ENCODE measurements at regions not wholly inside any gene's neighbourhood (a gene's known extent, or its start where the extent isn't known, plus 50 kb on each side); places are given as distances from the start of the nearest gene placed in this dataset.

- no peak overlapping the region for H3K27ac ChIP-seq (ENCODE audit: low read depth, low read length)
- POLR2A ChIA-PET = no interaction called here
- intact Hi-C loops (cut with micrococcal nuclease) = no loop called here
Observed at GRCh38 chr3:21942328-21942727, 191.3 kb upstream of the ZNF385D start.

More at GRCh38 chr3:21942328-21942727, 191.3 kb upstream of the ZNF385D start:
- RAD21 ChIA-PET (ENCODE audit: low non-redundant PET in 1 of 2, low total read pairs in 2 of 2, uncharacterized antibody in 2 of 2, unreplicated experiment in 2 of 2) = no interaction called here
- no peaks in the 10 kb centered on the region for H3K27me3 ChIP-seq (ENCODE audit: insufficient read depth, low read length)
- no peak overlapping the region for H3K4me2 ChIP-seq (ENCODE audit: low read length)
- H3K9ac ChIP-seq (ENCODE audit: low read length) = no peak overlapping the region
- CTCF ChIA-PET = no interaction called here
- no TSS peak for BruUV-seq (replicated peaks)
- no peaks in the 10 kb centered on the region for H3K36me3 ChIP-seq (ENCODE audit: control insufficient read depth in 1 of 2, insufficient read depth in 2 of 2, low read length in 2 of 2)
- DNase-seq (ENCODE audit: low read depth, low spot score) (no peak), ATAC-seq (no peak)
- H3K4me3 ChIP-seq (replicated peaks in 1 of 2; ENCODE audit: low read depth in 1 of 2, low read length in 2 of 2) = no peak overlapping the region
- H3K9me3 ChIP-seq (ENCODE audit: control insufficient read depth in 1 of 2, insufficient read depth in 1 of 2, low read depth in 1 of 2, low read length in 2 of 2) = peaks cover 9 to 17% of the 10 kb centered on the region in 2 experiments; a peak in 2 of 4 replicates
- TF ChIP-seq CTCF (IDR thresholded peaks at IDR 0.05 in 2 of 3, conservative IDR thresholded peaks at IDR 0.05 in 1 of 3; ENCODE audit: borderline replicate concordance in 1 of 3, insufficient read depth in 1 of 3, low read depth in 2 of 3, low read length in 2 of 3) (no peak), MAX (IDR thresholded peaks at IDR 0.05) (no peak), SP1 (IDR thresholded peaks at IDR 0.05; ENCODE audit: low read depth) (no peak), EZH2 (IDR thresholded peaks at IDR 0.05) (no peak), ZNF274 (IDR thresholded peaks at IDR 0.05; ENCODE audit: low read depth, low read length) (no peak), REST (IDR thresholded peaks at IDR 0.05; ENCODE audit: low read depth) (no peak), ELF1 (IDR thresholded peaks at IDR 0.05; ENCODE audit: borderline replicate concordance, low read depth) (no peak), RAD21 (IDR thresholded peaks at IDR 0.05; ENCODE audit: low read depth) (no peak), YY1 (IDR thresholded peaks at IDR 0.05; ENCODE audit: extremely low read depth, insufficient replicate concordance, low read depth, low read length) (no peak), CBX3 (IDR thresholded peaks at IDR 0.05; ENCODE audit: low read depth) (no peak), TCF7L2 (IDR thresholded peaks at IDR 0.05; ENCODE audit: borderline replicate concordance, extremely low read depth, insufficient read depth, insufficient read length) (no peak), CEBPB (IDR thresholded peaks at IDR 0.05; ENCODE audit: low read depth) (no peak), SRF (IDR thresholded peaks at IDR 0.05; ENCODE audit: low read depth) (no peak), ZFX (IDR thresholded peaks at IDR 0.05) (no peak), ATF3 (IDR thresholded peaks at IDR 0.05) (no peak)
- no peaks in the 10 kb centered on the region for H3K79me2 ChIP-seq (ENCODE audit: insufficient read depth, low read length)
- no peaks in the 10 kb centered on the region for H4K20me1 ChIP-seq (ENCODE audit: insufficient read depth)
- no peaks in the 10 kb centered on the region for H3K9me2 ChIP-seq (ENCODE audit: insufficient read depth)
- H3K4me1 ChIP-seq (ENCODE audit: control insufficient read depth in 1 of 2, insufficient read depth in 2 of 2, low read length in 2 of 2) = no peaks in the 10 kb centered on the region
- no peak overlapping the region for H2AFZ ChIP-seq (ENCODE audit: low read depth, low read length, poor library complexity, severe bottlenecking)
